ENCODE measurements at regions not wholly inside any gene's neighbourhood (a gene's known extent, or its start where the extent isn't known, plus 50 kb on each side); places are given as distances from the start of the nearest gene placed in this dataset.

GRCh38 chr13:53605326-53605725, 576.7 kb downstream of the OLFM4 start:
- Histone ChIP-seq H3K36me3 (ENCODE audit: control insufficient read depth in 2 of 2, extremely low read depth in 1 of 2, insufficient read depth in 2 of 2, low read length in 2 of 2) (no peaks in the 10 kb centered on the region), H3K4me3 (ENCODE audit: control insufficient read depth in 2 of 3, extremely low read depth in 1 of 3, insufficient read depth in 2 of 3, low read depth in 1 of 3, low read length in 3 of 3) (no peak overlapping the region), H3K4me2 (ENCODE audit: control insufficient read depth, extremely low read depth, insufficient read depth, low read depth, low read length) (no peak overlapping the region), H3K9ac (ENCODE audit: control insufficient read depth, extremely low read depth, insufficient read depth, low read length) (no peak overlapping the region), H3K4me1 (ENCODE audit: control insufficient read depth, extremely low read depth, insufficient read depth, low read length) (no peaks in the 10 kb centered on the region), H3K9me1 (ENCODE audit: control insufficient read depth, extremely low read depth, insufficient read depth, low read length) (no peaks in the 10 kb centered on the region), H3K27me3 (ENCODE audit: control insufficient read depth, extremely low read depth, insufficient read depth, low read length) (no peaks in the 10 kb centered on the region), H3K27ac (ENCODE audit: control insufficient read depth, insufficient read depth, low read length) (no peak overlapping the region), H2AFZ (ENCODE audit: control insufficient read depth, low read length) (no peak overlapping the region), H3K79me2 (ENCODE audit: control insufficient read depth, insufficient read depth, low read length) (no peaks in the 10 kb centered on the region), H4K20me1 (ENCODE audit: control insufficient read depth, extremely low read depth, insufficient read depth, low read length) (no peaks in the 10 kb centered on the region), H3K9me3 (ENCODE audit: control insufficient read depth, low read depth, low read length) (no peaks in the 10 kb centered on the region)
- dilution Hi-C loops (cut with MboI; ENCODE audit: extremely low pct_ligation_motif_present, low sequenced_read_pairs): no loop called here
- DNase-seq (ENCODE audit: low read depth, low spot score): no peak
- TF ChIP-seq CTCF (optimal IDR thresholded peaks at IDR 0.05 in 1 of 3, IDR thresholded peaks at IDR 0.05 in 1 of 3, conservative IDR thresholded peaks at IDR 0.05 in 1 of 3; ENCODE audit: extremely low read depth in 1 of 3, insufficient read depth in 2 of 3, low read length in 3 of 3) (no peak), EZH2 (IDR thresholded peaks at IDR 0.05; ENCODE audit: low read length) (no peak)
- FAIRE-seq: no peak

- H3K9ac ChIP-seq (ENCODE audit: control insufficient read depth, extremely low read depth, insufficient read depth, low read length): no peak overlapping the region
- no peaks in the 10 kb centered on the region for H3K9me1 ChIP-seq (ENCODE audit: control insufficient read depth, extremely low read depth, insufficient read depth, low read length)
- no peaks in the 10 kb centered on the region for H3K9me3 ChIP-seq (ENCODE audit: control insufficient read depth, low read depth, low read length)
- no peak for FAIRE-seq
- H3K27me3 ChIP-seq (ENCODE audit: control insufficient read depth, extremely low read depth, insufficient read depth, low read length): no peaks in the 10 kb centered on the region
- H2AFZ ChIP-seq (ENCODE audit: control insufficient read depth, low read length): no peak overlapping the region
- H3K4me3 ChIP-seq (ENCODE audit: control insufficient read depth in 2 of 3, extremely low read depth in 1 of 3, insufficient read depth in 2 of 3, low read depth in 1 of 3, low read length in 3 of 3): no peak overlapping the region
- no peaks in the 10 kb centered on the region for H4K20me1 ChIP-seq (ENCODE audit: control insufficient read depth, extremely low read depth, insufficient read depth, low read length)
- dilution Hi-C loops (cut with MboI; ENCODE audit: extremely low pct_ligation_motif_present, low sequenced_read_pairs): no loop called here
- H3K79me2 ChIP-seq (ENCODE audit: control insufficient read depth, insufficient read depth, low read length): no peaks in the 10 kb centered on the region
- no peak overlapping the region for H3K4me2 ChIP-seq (ENCODE audit: control insufficient read depth, extremely low read depth, insufficient read depth, low read depth, low read length)
- H3K4me1 ChIP-seq (ENCODE audit: control insufficient read depth, extremely low read depth, insufficient read depth, low read length): no peaks in the 10 kb centered on the region
- DNase-seq (ENCODE audit: low read depth, low spot score): no peak
- no peak for TF ChIP-seq CTCF (optimal IDR thresholded peaks at IDR 0.05 in 1 of 3, IDR thresholded peaks at IDR 0.05 in 1 of 3, conservative IDR thresholded peaks at IDR 0.05 in 1 of 3; ENCODE audit: extremely low read depth in 1 of 3, insufficient read depth in 2 of 3, low read length in 3 of 3)
- no peaks in the 10 kb centered on the region for H3K36me3 ChIP-seq (ENCODE audit: control insufficient read depth in 2 of 2, extremely low read depth in 1 of 2, insufficient read depth in 2 of 2, low read length in 2 of 2)
- H3K27ac ChIP-seq (ENCODE audit: control insufficient read depth, insufficient read depth, low read length): no peak overlapping the region
These were observed 583.6 kb downstream of the OLFM4 start for GRCh38 chr13:53612200-53612599.
